Dendritic cell treated with granulocyte-macrophage colony-stimulating factor and Interleukin-4, amounts not matched to agents 40 ng/mL and 50 ng/mL, for 4 days (primary cell): ENCODE measurements at regions not wholly inside any gene's neighbourhood (a gene's known extent, or its start where the extent isn't known, plus 50 kb on each side); places are given as distances from the start of the nearest gene placed in this dataset.
A peak's percentile ranks its signal among the peaks of the same experiment; 100 is the strongest.
"Not testable (repeated sequence)": the region's sequence is repeated elsewhere in the genome, so short reads cannot be mapped to it uniquely, and the experiment has no call there.

Experiments
- H3K27ac Mint-ChIP-seq: one replicate; pipeline ENCODE4 v1.8.0; 2022; ENCODE audit warnings: mild to moderate bottlenecking, mixed read lengths
- H3K27me3 Mint-ChIP-seq: one replicate; pipeline ENCODE4 v1.8.0; 2022; ENCODE audit warnings: mild to moderate bottlenecking, mixed read lengths
- H3K36me3 Mint-ChIP-seq: one replicate; pipeline ENCODE4 v1.8.0; 2022; ENCODE audit warnings: low read depth, mixed read lengths
- H3K4me1 Mint-ChIP-seq: one replicate; pipeline ENCODE4 v1.8.0; 2022; ENCODE audit warnings: low read depth, mixed read lengths
- H3K4me3 Mint-ChIP-seq: one replicate; pipeline ENCODE4 v1.8.0; 2022; ENCODE audit warnings: mild to moderate bottlenecking, moderate library complexity, mixed read lengths
- H3K9me3 Mint-ChIP-seq: one replicate; pipeline ENCODE4 v1.8.0; 2022; ENCODE audit warnings: mixed read lengths
- intact Hi-C: fragments of 100-400 bp; cut with micrococcal nuclease; formaldehyde crosslinking; loops from one replicate; pipeline ENCODE4 v1.15.0; 2022

GRCh38 chr3:72043204-72044133 is 258.5 kb upstream of the PROK2 start:
- H3K4me1 Mint-ChIP-seq, result peaks cover 41% of the 10 kb centered on the region
- intact Hi-C loops, result no loop called here
- H3K36me3 Mint-ChIP-seq, result no peaks in the 10 kb centered on the region
- H3K27ac Mint-ChIP-seq, result no peak overlapping the region
- peaks cover 30% of the 10 kb centered on the region for H3K27me3 Mint-ChIP-seq
- H3K4me3 Mint-ChIP-seq, result no peak overlapping the region
- H3K9me3 Mint-ChIP-seq, result no peaks in the 10 kb centered on the region

GRCh38 chr3:72042397-72043203 is 257.7 kb upstream of the PROK2 start:
- H3K27ac Mint-ChIP-seq, result no peak overlapping the region
- peaks cover 3% of the 10 kb centered on the region for H3K9me3 Mint-ChIP-seq
- peaks cover 1% of the 10 kb centered on the region for H3K36me3 Mint-ChIP-seq
- peaks cover 28% of the 10 kb centered on the region for H3K27me3 Mint-ChIP-seq
- H3K4me3 Mint-ChIP-seq, result no peak overlapping the region
- intact Hi-C loops, result no loop called here
- H3K4me1 Mint-ChIP-seq, result peaks cover 32% of the 10 kb centered on the region

GRCh38 chr3:72041511-72041910 is 256.6 kb upstream of the PROK2 start:
- Mint-ChIP-seq H3K36me3 (peaks cover 6% of the 10 kb centered on the region), H3K4me3 (no peak overlapping the region), H3K4me1 (peaks cover 34% of the 10 kb centered on the region), H3K27ac (no peak overlapping the region), H3K27me3 (peaks cover 30% of the 10 kb centered on the region), H3K9me3 (peaks cover 9% of the 10 kb centered on the region)
- intact Hi-C loops, result no loop called here

- no peak overlapping the region for H3K27ac Mint-ChIP-seq
- H3K4me1 Mint-ChIP-seq, result peaks cover 37% of the 10 kb centered on the region
- intact Hi-C loops, result no loop called here
- peaks cover 6% of the 10 kb centered on the region for H3K36me3 Mint-ChIP-seq
- no peak overlapping the region for H3K4me3 Mint-ChIP-seq
- H3K27me3 Mint-ChIP-seq, result peaks cover 30% of the 10 kb centered on the region
- H3K9me3 Mint-ChIP-seq, result peaks cover 9% of the 10 kb centered on the region
These were observed 256.1 kb upstream of the PROK2 start for GRCh38 chr3:72041076-72041475.

GRCh38 chr3:72039677-72040076 is 254.7 kb upstream of the PROK2 start:
- no peak overlapping the region for H3K4me3 Mint-ChIP-seq
- H3K4me1 Mint-ChIP-seq, result peaks cover 47% of the 10 kb centered on the region
- H3K27ac Mint-ChIP-seq, result no peak overlapping the region
- peaks cover 6% of the 10 kb centered on the region for H3K36me3 Mint-ChIP-seq
- H3K27me3 Mint-ChIP-seq, result peaks cover 30% of the 10 kb centered on the region
- intact Hi-C loops, result loop anchor here (10.0 kb wide), 2 partner anchors 45 to 55 kb away; no protein-coding TSS in a partner anchor
- H3K9me3 Mint-ChIP-seq, result peaks cover 15% of the 10 kb centered on the region

GRCh38 chr3:72036899-72037298 is 252.0 kb upstream of the PROK2 start:
- Mint-ChIP-seq H3K27ac (no peak overlapping the region), H3K27me3 (peaks cover 24% of the 10 kb centered on the region), H3K9me3 (peaks cover 16% of the 10 kb centered on the region), H3K36me3 (peaks cover 6% of the 10 kb centered on the region), H3K4me1 (peaks cover 48% of the 10 kb centered on the region), H3K4me3 (no peak overlapping the region)
- intact Hi-C loops, result loop anchor here (10.0 kb wide), 2 partner anchors 48 to 52 kb away; no protein-coding TSS in a partner anchor

- peaks cover 6% of the 10 kb centered on the region for H3K36me3 Mint-ChIP-seq
- H3K27me3 Mint-ChIP-seq, result peaks cover 13% of the 10 kb centered on the region
- peak overlapping the region; percentile 72 for H3K27ac Mint-ChIP-seq
These were observed 250.7 kb upstream of the PROK2 start for GRCh38 chr3:72035606-72036005.

GRCh38 chr3:72034986-72035385 is 250.0 kb upstream of the PROK2 start:
- H3K4me3 Mint-ChIP-seq, result no peak overlapping the region
- peaks cover 16% of the 10 kb centered on the region for H3K9me3 Mint-ChIP-seq
- peak overlapping the region; percentile 72 for H3K27ac Mint-ChIP-seq
- peaks cover 10% of the 10 kb centered on the region for H3K27me3 Mint-ChIP-seq
- peaks cover 6% of the 10 kb centered on the region for H3K36me3 Mint-ChIP-seq
- intact Hi-C loops, result loop anchor here (10.0 kb wide), 2 partner anchors 50 kb away; no protein-coding TSS in a partner anchor
- H3K4me1 Mint-ChIP-seq, result peaks cover 65% of the 10 kb centered on the region

More at GRCh38 chr3:72035606-72036005, 250.7 kb upstream of the PROK2 start:
- intact Hi-C loops, result loop anchor here (10.0 kb wide), 2 partner anchors 49 to 51 kb away; no protein-coding TSS in a partner anchor
- H3K9me3 Mint-ChIP-seq, result peaks cover 16% of the 10 kb centered on the region
- no peak overlapping the region for H3K4me3 Mint-ChIP-seq
- H3K4me1 Mint-ChIP-seq, result peaks cover 61% of the 10 kb centered on the region

GRCh38 chr3:72033666-72034428 is 248.9 kb upstream of the PROK2 start:
- Mint-ChIP-seq H3K27ac (no peak overlapping the region), H3K9me3 (peaks cover 16% of the 10 kb centered on the region), H3K27me3 (peaks cover 2% of the 10 kb centered on the region), H3K4me3 (no peak overlapping the region), H3K4me1 (peaks cover 65% of the 10 kb centered on the region), H3K36me3 (peaks cover 6% of the 10 kb centered on the region)
- intact Hi-C loops, result loop anchor here (10.0 kb wide), 2 partner anchors 49 to 51 kb away; no protein-coding TSS in a partner anchor

- Mint-ChIP-seq H3K4me3 (no peak overlapping the region), H3K4me1 (peaks cover 65% of the 10 kb centered on the region), H3K9me3 (peaks cover 14% of the 10 kb centered on the region), H3K27ac (peak overlapping the region; percentile 61), H3K36me3 (peaks cover 5% of the 10 kb centered on the region), H3K27me3 (peaks cover 2% of the 10 kb centered on the region)
- intact Hi-C loops, result loop anchor here (10.0 kb wide), 2 partner anchors 48 to 52 kb away; no protein-coding TSS in a partner anchor
These were observed 247.6 kb upstream of the PROK2 start for GRCh38 chr3:72032441-72033135.

- intact Hi-C loops, result loop anchor here (10.0 kb wide), 2 partner anchors 47 to 53 kb away; no protein-coding TSS in a partner anchor
These were observed 246.6 kb upstream of the PROK2 start for GRCh38 chr3:72031581-72031980.

GRCh38 chr3:72030296-72030695 is 245.3 kb upstream of the PROK2 start:
- intact Hi-C loops, result loop anchor here (10.0 kb wide), 2 partner anchors 45 to 55 kb away; no protein-coding TSS in a partner anchor
- not testable (repeated sequence) for H3K9me3 Mint-ChIP-seq, H3K27ac Mint-ChIP-seq, H3K27me3 Mint-ChIP-seq, H3K4me3 Mint-ChIP-seq, H3K36me3 Mint-ChIP-seq
- H3K4me1 Mint-ChIP-seq, result peaks cover 51% of the 10 kb centered on the region

More at GRCh38 chr3:72031581-72031980, 246.6 kb upstream of the PROK2 start:
- no peak overlapping the region for H3K4me3 Mint-ChIP-seq
- H3K36me3 Mint-ChIP-seq, result no peaks in the 10 kb centered on the region
- H3K27me3 Mint-ChIP-seq, result no peaks in the 10 kb centered on the region
- peaks cover 7% of the 10 kb centered on the region for H3K9me3 Mint-ChIP-seq
- peaks cover 60% of the 10 kb centered on the region for H3K4me1 Mint-ChIP-seq
- peak overlapping the region; percentile 61 for H3K27ac Mint-ChIP-seq
